ENCODE measurements at regions not wholly inside any gene's neighbourhood (a gene's known extent, or its start where the extent isn't known, plus 50 kb on each side); places are given as distances from the start of the nearest gene placed in this dataset.
"Not testable (repeated sequence)": the region's sequence is repeated elsewhere in the genome, so short reads cannot be mapped to it uniquely, and the experiment has no call there.

GRCh38 chr13:83184819-83185218, 697.5 kb downstream of the SLITRK1 start:
- intact Hi-C loops (cut with DNase I), result no loop called here
- ATAC-seq, result no peak

GRCh38 chr13:83184150-83184475, 698.2 kb downstream of the SLITRK1 start:
- no peak for DNase-seq
- intact Hi-C loops (cut with DNase I), result no loop called here
- no peak for ATAC-seq

More at GRCh38 chr13:83184819-83185218, 697.5 kb downstream of the SLITRK1 start:
- DNase-seq, result no peak

- DNase-seq (no peak), ATAC-seq (no peak)
- intact Hi-C loops (cut with DNase I), result no loop called here
Measured at GRCh38 chr13:83183439-83184149, 698.7 kb downstream of the SLITRK1 start.

- DNase-seq (no peak), ATAC-seq (no peak)
- intact Hi-C loops (cut with DNase I), result no loop called here
Measured at GRCh38 chr13:83182845-83183244, 699.4 kb downstream of the SLITRK1 start.

GRCh38 chr13:83178008-83178407, 704.3 kb downstream of the SLITRK1 start:
- ATAC-seq (no peak), DNase-seq (no peak)
- intact Hi-C loops (cut with DNase I), result no loop called here

- ATAC-seq, result no peak
- intact Hi-C loops (cut with DNase I), result no loop called here
Measured at GRCh38 chr13:83168590-83168989, 713.7 kb downstream of the SLITRK1 start.

GRCh38 chr13:83167203-83167602, 715.1 kb downstream of the SLITRK1 start:
- ATAC-seq (no peak), DNase-seq (no peak)
- intact Hi-C loops (cut with DNase I), result no loop called here

More at GRCh38 chr13:83168590-83168989, 713.7 kb downstream of the SLITRK1 start:
- DNase-seq, result no peak

- intact Hi-C loops (cut with DNase I), result no loop called here
- ATAC-seq (no peak), DNase-seq (no peak)
Measured at GRCh38 chr13:83166550-83166949, 715.7 kb downstream of the SLITRK1 start.

- no peak for DNase-seq
- intact Hi-C loops (cut with DNase I), result no loop called here
- no peak for ATAC-seq
Measured at GRCh38 chr13:83162493-83162892, 719.8 kb downstream of the SLITRK1 start.

- intact Hi-C loops (cut with DNase I), result no loop called here
- DNase-seq, result no peak
- no peak for ATAC-seq
Measured at GRCh38 chr13:83153848-83154247, 728.4 kb downstream of the SLITRK1 start.

- DNase-seq (no peak), ATAC-seq (no peak)
- intact Hi-C loops (cut with DNase I), result no loop called here
Measured at GRCh38 chr13:83151308-83151660, 731.0 kb downstream of the SLITRK1 start.

GRCh38 chr13:83150616-83151307, 731.5 kb downstream of the SLITRK1 start:
- DNase-seq (no peak), ATAC-seq (no peak)
- intact Hi-C loops (cut with DNase I), result no loop called here

- no peak for DNase-seq
- no peak for ATAC-seq
- intact Hi-C loops (cut with DNase I), result no loop called here
Measured at GRCh38 chr13:83136660-83137059, 745.6 kb downstream of the SLITRK1 start.

- DNase-seq (no peak), ATAC-seq (no peak)
- intact Hi-C loops (cut with DNase I), result no loop called here
Measured at GRCh38 chr13:83125791-83126190, 756.5 kb downstream of the SLITRK1 start.

- ATAC-seq (no peak), DNase-seq (no peak)
- intact Hi-C loops (cut with DNase I), result no loop called here
Measured at GRCh38 chr13:83121896-83122295, 760.4 kb downstream of the SLITRK1 start.

- DNase-seq (no peak), ATAC-seq (no peak)
- intact Hi-C loops (cut with DNase I), result no loop called here
Measured at GRCh38 chr13:83117046-83117445, 765.2 kb downstream of the SLITRK1 start.

- ATAC-seq; DNase-seq; intact Hi-C loops (cut with DNase I): not testable (repeated sequence)
Measured at GRCh38 chr13:83101574-83102247, 780.6 kb downstream of the SLITRK1 start.

- intact Hi-C loops (cut with DNase I), result no loop called here
- DNase-seq (no peak), ATAC-seq (no peak)
Measured at GRCh38 chr13:83100237-83100636, 782.0 kb downstream of the SLITRK1 start.

GRCh38 chr13:83088858-83089257, 793.4 kb downstream of the SLITRK1 start:
- intact Hi-C loops (cut with DNase I), result no loop called here
- no peak for ATAC-seq
- no peak for DNase-seq

GRCh38 chr13:83086948-83087347, 795.3 kb downstream of the SLITRK1 start:
- no peak for DNase-seq
- intact Hi-C loops (cut with DNase I), result no loop called here
- ATAC-seq, result no peak

- DNase-seq (no peak), ATAC-seq (no peak)
- intact Hi-C loops (cut with DNase I), result no loop called here
Measured at GRCh38 chr13:83086088-83086487, 796.2 kb downstream of the SLITRK1 start.
